ENCODE measurements at regions not wholly inside any gene's neighbourhood (a gene's known extent, or its start where the extent isn't known, plus 50 kb on each side); places are given as distances from the start of the nearest gene placed in this dataset.
A peak's percentile ranks its signal among the peaks of the same experiment; 100 is the strongest.

- in situ Hi-C loops (cut with HindIII; ENCODE audit: low pct_ligation_motif_present, low pct_unique_long_range_greater_than_20kb, low sequenced_read_pairs): no loop called here
- no peak for DNase-seq
These were observed 133.6 kb upstream of the CITED2 start for GRCh38 chr6:139508023-139508422.

GRCh38 chr6:139500977-139501376 lies 126.5 kb upstream of the CITED2 start:
- DNase-seq: no peak
- in situ Hi-C loops (cut with HindIII; ENCODE audit: low pct_ligation_motif_present, low pct_unique_long_range_greater_than_20kb, low sequenced_read_pairs): no loop called here

- DNase-seq: no peak
- in situ Hi-C loops (cut with HindIII; ENCODE audit: low pct_ligation_motif_present, low pct_unique_long_range_greater_than_20kb, low sequenced_read_pairs): no loop called here
These were observed 124.3 kb upstream of the CITED2 start for GRCh38 chr6:139498715-139499114.

- in situ Hi-C loops (cut with HindIII; ENCODE audit: low pct_ligation_motif_present, low pct_unique_long_range_greater_than_20kb, low sequenced_read_pairs): no loop called here
- no peak for DNase-seq
These were observed 123.0 kb upstream of the CITED2 start for GRCh38 chr6:139497345-139497961.

- DNase-seq: no peak
- in situ Hi-C loops (cut with HindIII; ENCODE audit: low pct_ligation_motif_present, low pct_unique_long_range_greater_than_20kb, low sequenced_read_pairs): no loop called here
These were observed 122.4 kb upstream of the CITED2 start for GRCh38 chr6:139496654-139497344.

- no peak for DNase-seq
- in situ Hi-C loops (cut with HindIII; ENCODE audit: low pct_ligation_motif_present, low pct_unique_long_range_greater_than_20kb, low sequenced_read_pairs): no loop called here
These were observed 120.0 kb upstream of the CITED2 start for GRCh38 chr6:139494376-139494990.

- no peak for DNase-seq
- in situ Hi-C loops (cut with HindIII; ENCODE audit: low pct_ligation_motif_present, low pct_unique_long_range_greater_than_20kb, low sequenced_read_pairs): no loop called here
These were observed 116.0 kb upstream of the CITED2 start for GRCh38 chr6:139490482-139490881.

- in situ Hi-C loops (cut with HindIII; ENCODE audit: low pct_ligation_motif_present, low pct_unique_long_range_greater_than_20kb, low sequenced_read_pairs): no loop called here
These were observed 112.0 kb upstream of the CITED2 start for GRCh38 chr6:139486476-139486799.

GRCh38 chr6:139485742-139486475 lies 111.5 kb upstream of the CITED2 start:
- no peak for DNase-seq
- in situ Hi-C loops (cut with HindIII; ENCODE audit: low pct_ligation_motif_present, low pct_unique_long_range_greater_than_20kb, low sequenced_read_pairs): no loop called here

More at GRCh38 chr6:139486476-139486799, 112.0 kb upstream of the CITED2 start:
- no peak for DNase-seq

- DNase-seq: no peak
- in situ Hi-C loops (cut with HindIII; ENCODE audit: low pct_ligation_motif_present, low pct_unique_long_range_greater_than_20kb, low sequenced_read_pairs): no loop called here
These were observed 110.7 kb upstream of the CITED2 start for GRCh38 chr6:139485185-139485584.

- in situ Hi-C loops (cut with HindIII; ENCODE audit: low pct_ligation_motif_present, low pct_unique_long_range_greater_than_20kb, low sequenced_read_pairs): no loop called here
- DNase-seq: no peak
These were observed 108.6 kb upstream of the CITED2 start for GRCh38 chr6:139483079-139483478.

GRCh38 chr6:139482287-139482686 lies 107.8 kb upstream of the CITED2 start:
- DNase-seq: no peak
- in situ Hi-C loops (cut with HindIII; ENCODE audit: low pct_ligation_motif_present, low pct_unique_long_range_greater_than_20kb, low sequenced_read_pairs): no loop called here

- in situ Hi-C loops (cut with HindIII; ENCODE audit: low pct_ligation_motif_present, low pct_unique_long_range_greater_than_20kb, low sequenced_read_pairs): no loop called here
- no peak for DNase-seq
These were observed 106.1 kb upstream of the CITED2 start for GRCh38 chr6:139480356-139481165.

- no peak for DNase-seq
- in situ Hi-C loops (cut with HindIII; ENCODE audit: low pct_ligation_motif_present, low pct_unique_long_range_greater_than_20kb, low sequenced_read_pairs): no loop called here
These were observed 105.2 kb upstream of the CITED2 start for GRCh38 chr6:139479433-139480222.

- in situ Hi-C loops (cut with HindIII; ENCODE audit: low pct_ligation_motif_present, low pct_unique_long_range_greater_than_20kb, low sequenced_read_pairs): no loop called here
These were observed 101.2 kb upstream of the CITED2 start for GRCh38 chr6:139475646-139476045.

GRCh38 chr6:139475241-139475640 lies 100.8 kb upstream of the CITED2 start:
- in situ Hi-C loops (cut with HindIII; ENCODE audit: low pct_ligation_motif_present, low pct_unique_long_range_greater_than_20kb, low sequenced_read_pairs): no loop called here
- no peak for DNase-seq

More at GRCh38 chr6:139475646-139476045, 101.2 kb upstream of the CITED2 start:
- DNase-seq: no peak

GRCh38 chr6:139474145-139475108 lies 100.0 kb upstream of the CITED2 start:
- peak; percentile 16 for DNase-seq
- in situ Hi-C loops (cut with HindIII; ENCODE audit: low pct_ligation_motif_present, low pct_unique_long_range_greater_than_20kb, low sequenced_read_pairs): no loop called here

All from ACHN (cell line).